GM21576 (cell line): ENCODE measurements at regions not wholly inside any gene's neighbourhood (a gene's known extent, or its start where the extent isn't known, plus 50 kb on each side); places are given as distances from the start of the nearest gene placed in this dataset.

Source experiments
- ATAC-seq: cut with Tn5 transposase; IDR thresholded peaks from one replicate; pipeline ENCODE4 v1.9.1; 2021; ENCODE audit warnings: mild to moderate bottlenecking, moderate library complexity; ENCODE audit not compliant: unreplicated experiment

GRCh38 chr14:84581041-84581440 is 948.9 kb upstream of the FLRT2 start:
- no peak for ATAC-seq

GRCh38 chr14:84584511-84584910 is 945.4 kb upstream of the FLRT2 start:
- no peak for ATAC-seq

GRCh38 chr14:84591827-84592445 is 938.0 kb upstream of the FLRT2 start:
- no peak for ATAC-seq

GRCh38 chr14:84592770-84593169 is 937.2 kb upstream of the FLRT2 start:
- no peak for ATAC-seq

- ATAC-seq: no peak
These were observed 919.9 kb upstream of the FLRT2 start for GRCh38 chr14:84610086-84610485.

- no peak for ATAC-seq
These were observed 907.6 kb upstream of the FLRT2 start for GRCh38 chr14:84622357-84622756.

- ATAC-seq: no peak
These were observed 886.5 kb upstream of the FLRT2 start for GRCh38 chr14:84643446-84643845.

GRCh38 chr14:84646786-84647500 is 883.0 kb upstream of the FLRT2 start:
- ATAC-seq: no peak

- no peak for ATAC-seq
These were observed 874.9 kb upstream of the FLRT2 start for GRCh38 chr14:84655014-84655413.

GRCh38 chr14:84657911-84658310 is 872.0 kb upstream of the FLRT2 start:
- ATAC-seq: no peak

- no peak for ATAC-seq
These were observed 859.1 kb upstream of the FLRT2 start for GRCh38 chr14:84670796-84671195.

GRCh38 chr14:84671776-84672175 is 858.2 kb upstream of the FLRT2 start:
- no peak for ATAC-seq

- ATAC-seq: no peak
These were observed 855.3 kb upstream of the FLRT2 start for GRCh38 chr14:84674636-84675035.

GRCh38 chr14:84686550-84686949 is 843.4 kb upstream of the FLRT2 start:
- ATAC-seq: no peak

- ATAC-seq: no peak
These were observed 841.5 kb upstream of the FLRT2 start for GRCh38 chr14:84688297-84689025.

GRCh38 chr14:84694161-84694560 is 835.8 kb upstream of the FLRT2 start:
- ATAC-seq: no peak

- no peak for ATAC-seq
These were observed 825.3 kb upstream of the FLRT2 start for GRCh38 chr14:84704601-84705000.

GRCh38 chr14:84707830-84708229 is 822.1 kb upstream of the FLRT2 start:
- ATAC-seq: no peak

- ATAC-seq: no peak
These were observed 821.1 kb upstream of the FLRT2 start for GRCh38 chr14:84708865-84709264.

- ATAC-seq: no peak
These were observed 803.5 kb upstream of the FLRT2 start for GRCh38 chr14:84726471-84726870.

- ATAC-seq: no peak
These were observed 780.6 kb upstream of the FLRT2 start for GRCh38 chr14:84749191-84749955.
